SK-N-SH (cell line): ENCODE measurements at regions not wholly inside any gene's neighbourhood (a gene's known extent, or its start where the extent isn't known, plus 50 kb on each side); places are given as distances from the start of the nearest gene placed in this dataset.

Experiments used
- CTCF ChIA-PET: fragments of 300-600, 350-600 bp; formaldehyde crosslinking; extraction: SDS; loops from one replicate; lab custom pipeline; 2021; lab: Yijun Ruan, JAX
- POLR2A ChIA-PET: fragments of 350-600 bp; sonication (Branson Sonifier 250); formaldehyde crosslinking; extraction: SDS; loops from one replicate; lab custom pipeline; 2020; ENCODE audit warnings: antibody characterized with exemption, inconsistent platforms; lab: Yijun Ruan, JAX
- DNase-seq: peaks from one replicate; pipeline ENCODE4 v3.0.0; 2012
- H2AFZ ChIP-seq: fragments of 200-600 bp; sonication (generic); 2 replicates; pipeline ENCODE4 v1.8.1; 2016; ENCODE audit warnings: antibody characterized with exemption, mild to moderate bottlenecking, low read depth
- H3F3A ChIP-seq: fragments of 200-600 bp; sonication (generic); replicated peaks from 2 replicates; pipeline ENCODE3; 2016; ENCODE audit warnings: antibody characterized with exemption, mild to moderate bottlenecking; ENCODE audit not compliant: insufficient read depth
- H3K27ac ChIP-seq, 2 experiments: fragments of 200-500 bp in 1 of 2; fragments of 200-600 bp in 1 of 2; sonication (Bioruptor generic) in 1 of 2; sonication (generic), shearing (Covaris generic) in 1 of 2; 2 replicates each; pipeline versions ENCODE4 v1.5.1 to v1.6.1; 2014 to 2016; ENCODE audit warnings: low read depth in 2 of 2, inconsistent platforms in 1 of 2, low read length in 1 of 2, mild to moderate bottlenecking in 1 of 2, mixed read lengths in 1 of 2
- H3K27me3 ChIP-seq: fragments of 200-600 bp; sonication (generic), shearing (Covaris generic); 2 replicates; pipeline ENCODE4 v1.6.1; 2016; ENCODE audit warnings: mixed run types; ENCODE audit not compliant: insufficient read depth
- H3K36me3 ChIP-seq, 2 experiments: fragments of 200-500 bp in 1 of 2; fragments of 200-600 bp in 1 of 2; sonication (Bioruptor generic) in 1 of 2; sonication (generic) in 1 of 2; replicated peaks in 1 of 2; 2 replicates each; pipeline versions ENCODE3 to v1.5.1; 2014 to 2016; ENCODE audit warnings: low read length in 1 of 2, mild to moderate bottlenecking in 1 of 2; ENCODE audit not compliant: insufficient read depth in 2 of 2, control insufficient read depth in 1 of 2
- H3K4me1 ChIP-seq, 2 experiments: fragments of 200-500 bp in 1 of 2; fragments of 200-600 bp in 1 of 2; sonication (Bioruptor generic) in 1 of 2; sonication (generic), shearing (Covaris generic) in 1 of 2; 2 replicates each; pipeline versions ENCODE4 v1.5.1 to v1.6.1; 2014 to 2016; ENCODE audit warnings: low read depth in 1 of 2, low read length in 1 of 2, mixed run types in 1 of 2; ENCODE audit not compliant: insufficient read depth in 2 of 2, control insufficient read depth in 1 of 2
- H3K4me2 ChIP-seq: fragments of 200-600 bp; sonication (generic), shearing (Covaris generic); 2 replicates; pipeline ENCODE4 v1.6.1; 2017; ENCODE audit warnings: mixed run types
- H3K4me3 ChIP-seq, 2 experiments: fragments of 200-500 bp in 1 of 2; fragments of 200-600 bp in 1 of 2; sonication (Bioruptor generic) in 1 of 2; sonication (generic), shearing (Covaris generic) in 1 of 2; 2 replicates each; pipeline versions ENCODE4 v1.5.1 to v1.8.1; 2014 to 2016; ENCODE audit warnings: low read depth in 2 of 2, inconsistent platforms in 1 of 2, low read length in 1 of 2, mild to moderate bottlenecking in 1 of 2, mixed read lengths in 1 of 2, moderate library complexity in 1 of 2
- H3K79me2 ChIP-seq: fragments of 200-600 bp; sonication (generic); 2 replicates; pipeline ENCODE4 v1.8.1; 2017; ENCODE audit warnings: mild to moderate bottlenecking; ENCODE audit not compliant: insufficient read depth
- H3K9ac ChIP-seq: fragments of 200-600 bp; sonication (generic); 2 replicates; pipeline ENCODE4 v1.6.1; 2017; ENCODE audit warnings: mixed run types
- H3K9me2 ChIP-seq: fragments of 200-600 bp; sonication (generic); 2 replicates; pipeline ENCODE4 v1.6.1; 2017; ENCODE audit warnings: mixed run types
- H3K9me3 ChIP-seq: fragments of 200-600 bp; sonication (generic); 2 replicates; pipeline ENCODE4 v1.6.1; 2017; ENCODE audit warnings: mixed run types, mild to moderate bottlenecking, moderate library complexity
- H4K20me1 ChIP-seq: fragments of 200-600 bp; sonication (generic); 2 replicates; pipeline ENCODE4 v1.6.1; 2017; ENCODE audit warnings: mild to moderate bottlenecking, mixed run types; ENCODE audit not compliant: insufficient read depth
- EZH2phosphoT487 ChIP-seq: fragments of 200-600 bp; sonication (generic); IDR thresholded peaks from 2 replicates; pipeline ENCODE4 v1.6.1; 2017; ENCODE audit warnings: low read depth, mixed run types, mild to moderate bottlenecking, antibody characterized with exemption, moderate library complexity, borderline replicate concordance
- FOSL2 ChIP-seq: IDR thresholded peaks from 2 replicates; pipeline ENCODE4 v1.4.0; 2012; ENCODE audit warnings: low read depth, mild to moderate bottlenecking, moderate library complexity, borderline replicate concordance
- FOXJ3 ChIP-seq: sonication (generic); formaldehyde crosslinking; IDR thresholded peaks from 2 replicates; pipeline ENCODE4 v1.5.1; 2020; ENCODE audit warnings: mild to moderate bottlenecking, missing genetic modification reagents
- GABPA ChIP-seq: IDR thresholded peaks from 2 replicates; pipeline ENCODE4 v1.4.0; 2012; ENCODE audit warnings: low read depth, mild to moderate bottlenecking
- GATA2 ChIP-seq: sonication (generic); formaldehyde crosslinking; IDR thresholded peaks from 2 replicates; pipeline ENCODE4 v1.5.0; 2020; ENCODE audit warnings: mild to moderate bottlenecking, missing genetic modification reagents
- IRF3 ChIP-seq: fragments of 150-350 bp; IDR thresholded peaks from 2 replicates; pipeline ENCODE4 v1.6.1; 2016; ENCODE audit warnings: mild to moderate bottlenecking, low read depth, low read length
- JUND ChIP-seq: IDR thresholded peaks from 2 replicates; pipeline ENCODE4 v1.4.0; 2012
- MAX ChIP-seq: IDR thresholded peaks from 2 replicates; pipeline ENCODE4 v1.4.0; 2012; ENCODE audit warnings: low read depth
- MEF2A ChIP-seq: IDR thresholded peaks from 2 replicates; pipeline ENCODE4 v1.4.0; 2012; ENCODE audit warnings: low read depth, borderline replicate concordance
- MXI1 ChIP-seq: IDR thresholded peaks from 2 replicates; pipeline ENCODE4 v1.6.1; 2012; ENCODE audit warnings: mild to moderate bottlenecking, low read depth, low read length, improper control_type of control experiment
- NFIC ChIP-seq: IDR thresholded peaks from 2 replicates; pipeline ENCODE4 v1.4.0; 2012; ENCODE audit warnings: borderline replicate concordance
- NRF1 ChIP-seq: IDR thresholded peaks from 2 replicates; pipeline ENCODE4 v1.6.1; 2012; ENCODE audit warnings: low read depth, mild to moderate bottlenecking, low read length
- POLR2AphosphoS5 ChIP-seq: IDR thresholded peaks from 2 replicates; pipeline ENCODE4 v1.6.1; 2012; ENCODE audit warnings: low read depth, low read length
- RAD21 ChIP-seq: IDR thresholded peaks from 2 replicates; pipeline ENCODE4 v1.6.1; 2012; ENCODE audit warnings: mild to moderate bottlenecking, low read length
- RCOR1 ChIP-seq: fragments of 150-350 bp; IDR thresholded peaks from 2 replicates; pipeline ENCODE4 v1.6.1; 2017; ENCODE audit warnings: antibody characterized with exemption, low read length
- RFX5 ChIP-seq: IDR thresholded peaks from 2 replicates; pipeline ENCODE4 v1.6.1; 2012; ENCODE audit warnings: mild to moderate bottlenecking, improper control_type of control experiment, low read length
- RXRA ChIP-seq: IDR thresholded peaks from 2 replicates; pipeline ENCODE4 v1.4.0; 2012; ENCODE audit warnings: low read depth, mild to moderate bottlenecking, borderline replicate concordance
- TCF12 ChIP-seq: IDR thresholded peaks from 2 replicates; pipeline ENCODE4 v1.4.0; 2012
- TEAD4 ChIP-seq: IDR thresholded peaks from 2 replicates; pipeline ENCODE4 v1.4.0; 2012; ENCODE audit warnings: mild to moderate bottlenecking, borderline replicate concordance; ENCODE audit not compliant: insufficient read depth
- WGBS: methylation state at CpG from one replicate; pipeline ENCODE4 v1.1.6; 2017; ENCODE audit warnings: low lambda C conversion rate; 5-methylcytosine and 5-hydroxymethylcytosine counted together
- TF ChIP-seq, protein P1 (sequence below): IDR thresholded peaks from 2 replicates; pipeline ENCODE4 v1.4.0; 2012; ENCODE audit warnings: low read depth, borderline replicate concordance
- TF ChIP-seq, protein P2 (sequence below): fragments of 200-600 bp; sonication (generic); IDR thresholded peaks from 2 replicates; pipeline ENCODE4 v1.6.1; 2017; ENCODE audit warnings: antibody characterized with exemption, mild to moderate bottlenecking, moderate library complexity
- TF ChIP-seq, protein P3 (sequence below): IDR thresholded peaks from 2 replicates; pipeline ENCODE4; 2012

DNA sequence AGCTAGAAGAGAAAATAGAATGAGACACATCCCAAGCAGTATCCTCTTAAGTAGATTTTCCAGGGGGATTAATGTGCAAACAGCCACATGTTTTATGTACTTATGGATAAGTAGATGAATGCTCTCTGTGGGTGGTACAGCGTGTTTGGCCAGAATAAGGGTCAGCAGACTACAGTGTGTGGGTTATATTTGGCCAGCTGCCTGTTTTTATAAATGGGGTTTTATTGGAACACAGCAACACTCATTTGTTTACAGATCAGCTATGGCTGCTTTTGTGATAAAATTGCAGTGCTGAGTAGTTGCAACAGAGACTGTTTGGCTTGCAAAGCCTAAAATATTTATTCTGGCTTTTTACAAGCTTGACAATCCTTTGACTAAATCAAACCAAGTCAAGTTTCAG lies 780.2 kb upstream of the SEL1L start (continued):
- TF ChIP-seq, protein P1, sequence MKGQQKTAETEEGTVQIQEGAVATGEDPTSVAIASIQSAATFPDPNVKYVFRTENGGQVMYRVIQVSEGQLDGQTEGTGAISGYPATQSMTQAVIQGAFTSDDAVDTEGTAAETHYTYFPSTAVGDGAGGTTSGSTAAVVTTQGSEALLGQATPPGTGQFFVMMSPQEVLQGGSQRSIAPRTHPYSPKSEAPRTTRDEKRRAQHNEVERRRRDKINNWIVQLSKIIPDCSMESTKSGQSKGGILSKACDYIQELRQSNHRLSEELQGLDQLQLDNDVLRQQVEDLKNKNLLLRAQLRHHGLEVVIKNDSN: no peak
- no peak for TF ChIP-seq RFX5
- no peak for TF ChIP-seq POLR2AphosphoS5
- no peak for TF ChIP-seq EZH2phosphoT487
- TF ChIP-seq TCF12: no peak

GRCh38 chr14:82328442-82328841 lies 794.8 kb upstream of the SEL1L start:
- no peaks in the 10 kb centered on the region for H3F3A ChIP-seq
- no peak overlapping the region for H3K4me3 ChIP-seq
- ChIA-PET CTCF (interaction anchor here (1.0 kb wide), 1 partner anchor 68 kb away, joined by 3 read pairs; no protein-coding TSS in a partner anchor), POLR2A (no interaction called here)
- H3K27ac ChIP-seq: no peak overlapping the region
- H3K79me2 ChIP-seq: no peaks in the 10 kb centered on the region
- H3K9ac ChIP-seq: no peak overlapping the region
- no peaks in the 10 kb centered on the region; the same call in 1 of the 2 replicates for H3K9me3 ChIP-seq
- H2AFZ ChIP-seq: no peak overlapping the region
- no peaks in the 10 kb centered on the region for H3K4me1 ChIP-seq
- H3K36me3 ChIP-seq: no peaks in the 10 kb centered on the region
- 4% methylated on average over 4 of the region's 4 CpGs for WGBS
- H3K4me2 ChIP-seq: no peak overlapping the region
- H3K9me2 ChIP-seq: no peaks in the 10 kb centered on the region
- no peaks in the 10 kb centered on the region for H3K27me3 ChIP-seq
- DNase-seq: no peak
- H4K20me1 ChIP-seq: no peaks in the 10 kb centered on the region
- TF ChIP-seq RCOR1 (no peak), MAX (no peak), JUND (no peak), RXRA (no peak), GABPA (no peak), RFX5 (no peak), TEAD4 (no peak), MEF2A (no peak), MXI1 (no peak), RAD21 (no peak), IRF3 (no peak), NFIC (no peak), NRF1 (no peak), FOSL2 (no peak), GATA2 (no peak), FOXJ3 (CRISPR knock-in tag) (no peak), POLR2AphosphoS5 (no peak)
- TF ChIP-seq, protein P2, sequence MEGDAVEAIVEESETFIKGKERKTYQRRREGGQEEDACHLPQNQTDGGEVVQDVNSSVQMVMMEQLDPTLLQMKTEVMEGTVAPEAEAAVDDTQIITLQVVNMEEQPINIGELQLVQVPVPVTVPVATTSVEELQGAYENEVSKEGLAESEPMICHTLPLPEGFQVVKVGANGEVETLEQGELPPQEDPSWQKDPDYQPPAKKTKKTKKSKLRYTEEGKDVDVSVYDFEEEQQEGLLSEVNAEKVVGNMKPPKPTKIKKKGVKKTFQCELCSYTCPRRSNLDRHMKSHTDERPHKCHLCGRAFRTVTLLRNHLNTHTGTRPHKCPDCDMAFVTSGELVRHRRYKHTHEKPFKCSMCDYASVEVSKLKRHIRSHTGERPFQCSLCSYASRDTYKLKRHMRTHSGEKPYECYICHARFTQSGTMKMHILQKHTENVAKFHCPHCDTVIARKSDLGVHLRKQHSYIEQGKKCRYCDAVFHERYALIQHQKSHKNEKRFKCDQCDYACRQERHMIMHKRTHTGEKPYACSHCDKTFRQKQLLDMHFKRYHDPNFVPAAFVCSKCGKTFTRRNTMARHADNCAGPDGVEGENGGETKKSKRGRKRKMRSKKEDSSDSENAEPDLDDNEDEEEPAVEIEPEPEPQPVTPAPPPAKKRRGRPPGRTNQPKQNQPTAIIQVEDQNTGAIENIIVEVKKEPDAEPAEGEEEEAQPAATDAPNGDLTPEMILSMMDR: no peak
- TF ChIP-seq, protein P1: no peak
- TF ChIP-seq, protein P3, sequence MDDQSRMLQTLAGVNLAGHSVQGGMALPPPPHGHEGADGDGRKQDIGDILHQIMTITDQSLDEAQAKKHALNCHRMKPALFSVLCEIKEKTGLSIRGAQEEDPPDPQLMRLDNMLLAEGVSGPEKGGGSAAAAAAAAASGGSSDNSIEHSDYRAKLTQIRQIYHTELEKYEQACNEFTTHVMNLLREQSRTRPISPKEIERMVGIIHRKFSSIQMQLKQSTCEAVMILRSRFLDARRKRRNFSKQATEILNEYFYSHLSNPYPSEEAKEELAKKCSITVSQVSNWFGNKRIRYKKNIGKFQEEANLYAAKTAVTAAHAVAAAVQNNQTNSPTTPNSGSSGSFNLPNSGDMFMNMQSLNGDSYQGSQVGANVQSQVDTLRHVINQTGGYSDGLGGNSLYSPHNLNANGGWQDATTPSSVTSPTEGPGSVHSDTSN: no peak
